Activated T-cell treated with anti-CD3 and anti-CD28 coated beads for 24 hours (primary cell): ENCODE measurements at regions not wholly inside any gene's neighbourhood (a gene's known extent, or its start where the extent isn't known, plus 50 kb on each side); places are given as distances from the start of the nearest gene placed in this dataset.

Experiments
- DNase-seq: peaks from one replicate; pipeline ENCODE4 v3.0.0-alpha.2; 2020; ENCODE audit warnings: low read depth

- no peak for DNase-seq
Observed at GRCh38 chr5:2206293-2207108, 323.8 kb upstream of the IRX4 start.

GRCh38 chr5:2205596-2206226 lies 323.0 kb upstream of the IRX4 start:
- no peak for DNase-seq

- DNase-seq = no peak
Observed at GRCh38 chr5:2205185-2205585, 322.5 kb upstream of the IRX4 start.

- DNase-seq = no peak
Observed at GRCh38 chr5:2204366-2205184, 321.9 kb upstream of the IRX4 start.

- DNase-seq = no peak
Observed at GRCh38 chr5:2203774-2204173, 321.0 kb upstream of the IRX4 start.

GRCh38 chr5:2201832-2202231 lies 319.1 kb upstream of the IRX4 start:
- DNase-seq = no peak

GRCh38 chr5:2201421-2201820 lies 318.7 kb upstream of the IRX4 start:
- DNase-seq = no peak

GRCh38 chr5:2201011-2201410 lies 318.3 kb upstream of the IRX4 start:
- DNase-seq = no peak

GRCh38 chr5:2200261-2200950 lies 317.7 kb upstream of the IRX4 start:
- no peak for DNase-seq

- no peak for DNase-seq
Observed at GRCh38 chr5:2199697-2200096, 317.0 kb upstream of the IRX4 start.

- no peak for DNase-seq
Observed at GRCh38 chr5:2196989-2197619, 314.4 kb upstream of the IRX4 start.

- no peak for DNase-seq
Observed at GRCh38 chr5:2196416-2196815, 313.7 kb upstream of the IRX4 start.

GRCh38 chr5:2194949-2195348 lies 312.2 kb upstream of the IRX4 start:
- no peak for DNase-seq

- DNase-seq = no peak
Observed at GRCh38 chr5:2194236-2194555, 311.5 kb upstream of the IRX4 start.

- no peak for DNase-seq
Observed at GRCh38 chr5:2193542-2194235, 311.0 kb upstream of the IRX4 start.

GRCh38 chr5:2193142-2193541 lies 310.4 kb upstream of the IRX4 start:
- no peak for DNase-seq

- no peak for DNase-seq
Observed at GRCh38 chr5:2192496-2192895, 309.8 kb upstream of the IRX4 start.

- no peak for DNase-seq
Observed at GRCh38 chr5:2191972-2192371, 309.2 kb upstream of the IRX4 start.

- no peak for DNase-seq
Observed at GRCh38 chr5:2190549-2190948, 307.8 kb upstream of the IRX4 start.

- no peak for DNase-seq
Observed at GRCh38 chr5:2188661-2189060, 305.9 kb upstream of the IRX4 start.

- DNase-seq = no peak
Observed at GRCh38 chr5:2188137-2188536, 305.4 kb upstream of the IRX4 start.
